DND-41 (cell line): ENCODE measurements at regions not wholly inside any gene's neighbourhood (a gene's known extent, or its start where the extent isn't known, plus 50 kb on each side); places are given as distances from the start of the nearest gene placed in this dataset.
A peak's percentile ranks its signal among the peaks of the same experiment; 100 is the strongest.

ENCODE experiments used
- ATAC-seq: fragments of 200-7000 bp; cut with Tn5 transposase; 3 replicates; pipeline ENCODE4 v1.9.1; 2021; ENCODE audit warnings: low read depth; ENCODE audit not compliant: insufficient read depth
- DNase-seq: peaks from one replicate; pipeline ENCODE4 v3.0.0-alpha.2; 2020
- H2AFZ ChIP-seq: 2 replicates; pipeline ENCODE4 v1.6.0; 2012; ENCODE audit warnings: low read depth, low read length
- H3K27ac ChIP-seq: 2 replicates; pipeline ENCODE4 v1.5.1; 2012; ENCODE audit warnings: low read length, inconsistent platforms
- H3K27me3 ChIP-seq: fragments of 200-600 bp; sonication (generic); 2 replicates; pipeline ENCODE4 v1.6.0; 2012; ENCODE audit warnings: low read length, mild to moderate bottlenecking, inconsistent platforms; ENCODE audit not compliant: insufficient read depth, poor library complexity
- H3K36me3 ChIP-seq: 2 replicates; pipeline ENCODE4 v1.5.1; 2012; ENCODE audit warnings: low read length, inconsistent platforms; ENCODE audit not compliant: insufficient read depth
- H3K4me1 ChIP-seq: 2 replicates; pipeline ENCODE4 v1.5.1; 2012; ENCODE audit warnings: mild to moderate bottlenecking, low read length; ENCODE audit not compliant: insufficient read depth
- H3K4me2 ChIP-seq: 2 replicates; pipeline ENCODE4 v1.6.0; 2012; ENCODE audit warnings: mild to moderate bottlenecking, moderate library complexity, low read length, inconsistent platforms; ENCODE audit not compliant: insufficient read depth
- H3K4me3 ChIP-seq, 2 experiments: fragments of 200-600 bp in 1 of 2; shearing (Covaris generic) in 1 of 2; 2 replicates each; pipeline ENCODE4 v1.5.1; 2012 to 2016; ENCODE audit warnings: inconsistent platforms in 2 of 2, low read length in 2 of 2, mild to moderate bottlenecking in 2 of 2, low read depth in 1 of 2, moderate library complexity in 1 of 2
- H3K79me2 ChIP-seq: 2 replicates; pipeline ENCODE4 v1.6.0; 2012; ENCODE audit warnings: low read length, inconsistent platforms; ENCODE audit not compliant: insufficient read depth
- H3K9ac ChIP-seq: 2 replicates; pipeline ENCODE4 v1.6.0; 2012; ENCODE audit warnings: low read depth, mild to moderate bottlenecking, inconsistent platforms, low read length, moderate library complexity
- H3K9me3 ChIP-seq: 2 replicates; pipeline ENCODE4 v1.5.1; 2012; ENCODE audit warnings: low read length, moderate library complexity, mild to moderate bottlenecking, inconsistent platforms; ENCODE audit not compliant: insufficient read depth, severe bottlenecking
- H4K20me1 ChIP-seq: 2 replicates; pipeline ENCODE4 v1.6.0; 2012; ENCODE audit warnings: low read length; ENCODE audit not compliant: insufficient read depth
- EZH2 ChIP-seq: IDR thresholded peaks from 3 replicates; pipeline ENCODE4 v1.6.1; 2012; ENCODE audit warnings: borderline replicate concordance, low read depth, mild to moderate bottlenecking, moderate library complexity, low read length, inconsistent platforms; ENCODE audit not compliant: severe bottlenecking
- TF ChIP-seq, protein P1 (sequence below): IDR thresholded peaks from 2 replicates; pipeline ENCODE4 v1.5.1; 2012; ENCODE audit warnings: borderline replicate concordance, low read length, moderate library complexity, mild to moderate bottlenecking; ENCODE audit not compliant: poor library complexity, severe bottlenecking; ENCODE audit errors: extremely low read depth

DNA sequence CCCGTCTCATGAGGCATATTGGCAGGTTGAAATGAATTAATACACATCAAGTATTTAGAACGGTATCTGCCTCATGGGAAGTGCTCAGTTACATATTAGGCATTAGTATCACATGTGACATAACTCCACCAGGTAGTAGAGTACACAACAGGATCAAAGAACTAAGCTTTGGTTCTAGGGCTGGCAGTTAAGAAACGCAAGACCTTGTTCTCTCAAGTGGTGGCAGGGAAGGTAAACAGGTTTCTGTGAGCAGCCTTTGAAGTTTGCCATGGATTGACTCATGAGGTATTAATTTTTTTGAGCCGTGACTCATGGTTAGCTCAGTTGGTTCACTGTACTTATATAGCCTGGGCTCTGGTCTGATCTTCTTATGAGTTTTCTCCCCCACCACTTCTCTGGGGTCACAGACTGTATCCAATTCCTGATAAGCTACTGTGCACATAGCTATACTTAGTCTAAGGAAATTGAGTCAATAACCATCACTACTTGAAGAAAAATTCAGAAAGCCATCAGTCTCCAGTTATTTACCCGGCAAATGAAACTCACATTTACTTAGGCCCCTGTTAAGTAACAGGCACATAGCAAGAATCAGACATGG lies 155.6 kb upstream of the STT3B start:
- Histone ChIP-seq H3K9ac (no peak overlapping the region), H3K4me2 (no peak overlapping the region), H4K20me1 (no peaks in the 10 kb centered on the region), H3K4me3 (no peak overlapping the region), H3K79me2 (no peaks in the 10 kb centered on the region), H3K36me3 (no peaks in the 10 kb centered on the region), H2AFZ (no peak overlapping the region), H3K27me3 (no peaks in the 10 kb centered on the region), H3K4me1 (peaks cover 19% of the 10 kb centered on the region), H3K9me3 (no peaks in the 10 kb centered on the region), H3K27ac (0 out of 2 replicates have a peak overlapping the region, but pooled peaks have one; percentile 15)
- peak; percentile 50 for DNase-seq
- ATAC-seq = peak; percentile 81
- TF ChIP-seq, protein P1, sequence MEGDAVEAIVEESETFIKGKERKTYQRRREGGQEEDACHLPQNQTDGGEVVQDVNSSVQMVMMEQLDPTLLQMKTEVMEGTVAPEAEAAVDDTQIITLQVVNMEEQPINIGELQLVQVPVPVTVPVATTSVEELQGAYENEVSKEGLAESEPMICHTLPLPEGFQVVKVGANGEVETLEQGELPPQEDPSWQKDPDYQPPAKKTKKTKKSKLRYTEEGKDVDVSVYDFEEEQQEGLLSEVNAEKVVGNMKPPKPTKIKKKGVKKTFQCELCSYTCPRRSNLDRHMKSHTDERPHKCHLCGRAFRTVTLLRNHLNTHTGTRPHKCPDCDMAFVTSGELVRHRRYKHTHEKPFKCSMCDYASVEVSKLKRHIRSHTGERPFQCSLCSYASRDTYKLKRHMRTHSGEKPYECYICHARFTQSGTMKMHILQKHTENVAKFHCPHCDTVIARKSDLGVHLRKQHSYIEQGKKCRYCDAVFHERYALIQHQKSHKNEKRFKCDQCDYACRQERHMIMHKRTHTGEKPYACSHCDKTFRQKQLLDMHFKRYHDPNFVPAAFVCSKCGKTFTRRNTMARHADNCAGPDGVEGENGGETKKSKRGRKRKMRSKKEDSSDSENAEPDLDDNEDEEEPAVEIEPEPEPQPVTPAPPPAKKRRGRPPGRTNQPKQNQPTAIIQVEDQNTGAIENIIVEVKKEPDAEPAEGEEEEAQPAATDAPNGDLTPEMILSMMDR = no peak
- TF ChIP-seq EZH2 = no peak

DNA sequence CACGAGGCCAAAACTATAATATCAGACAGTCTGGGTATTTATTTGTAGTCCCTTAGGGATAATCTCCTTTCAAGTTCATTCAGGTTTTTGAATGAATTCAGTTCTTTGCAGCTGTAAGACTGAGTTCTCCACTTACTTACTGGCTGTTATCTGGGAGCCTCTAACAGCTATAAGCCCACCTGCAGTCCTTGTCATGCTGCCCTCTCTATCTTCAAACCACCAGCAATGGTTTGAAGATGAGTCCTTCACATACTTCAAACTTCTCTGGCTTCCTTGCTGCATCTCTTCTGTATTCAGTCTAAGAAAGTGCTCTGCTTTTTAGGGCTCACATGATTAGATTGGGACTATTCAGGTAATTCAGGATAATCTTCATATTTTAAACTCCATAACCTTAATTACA lies 154.5 kb upstream of the STT3B start:
- Histone ChIP-seq H3K9ac (no peak overlapping the region), H3K27ac (peak overlapping the region; percentile 2; the same call in 1 of the 2 replicates), H3K9me3 (no peaks in the 10 kb centered on the region), H4K20me1 (no peaks in the 10 kb centered on the region), H3K27me3 (no peaks in the 10 kb centered on the region), H3K36me3 (no peaks in the 10 kb centered on the region), H3K4me2 (no peak overlapping the region), H2AFZ (peak overlapping the region; percentile 1; the same call in 1 of the 2 replicates), H3K4me1 (peaks cover 19% of the 10 kb centered on the region), H3K79me2 (no peaks in the 10 kb centered on the region), H3K4me3 (no peak overlapping the region)
- DNase-seq = peak; percentile 40
- TF ChIP-seq EZH2 = no peak
- TF ChIP-seq, protein P1 = no peak
- peak; percentile 82 for ATAC-seq

DNA sequence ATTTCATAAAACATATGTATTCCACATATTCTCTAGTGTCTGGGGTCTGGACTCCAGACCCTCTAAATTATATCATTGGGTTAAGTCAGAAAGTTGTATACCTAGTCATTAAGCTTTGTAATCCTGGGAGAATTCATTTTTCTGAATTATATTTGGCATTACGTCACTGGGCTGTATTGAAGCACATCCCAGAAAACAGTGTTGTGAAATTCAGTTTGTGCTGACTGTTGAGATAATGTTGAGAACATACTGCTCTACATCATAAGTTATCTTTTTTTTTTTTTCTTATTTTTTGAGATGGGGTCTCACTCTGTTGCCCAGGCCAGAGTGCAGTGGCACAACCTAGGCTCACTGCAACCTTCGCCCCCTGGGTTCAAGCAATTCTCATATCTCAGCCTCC lies 153.1 kb upstream of the STT3B start:
- peaks cover 19% of the 10 kb centered on the region for H3K4me1 ChIP-seq
- H3K27me3 ChIP-seq = no peaks in the 10 kb centered on the region
- no peak overlapping the region for H3K4me2 ChIP-seq
- H3K9me3 ChIP-seq = peaks cover 2% of the 10 kb centered on the region
- H3K79me2 ChIP-seq = no peaks in the 10 kb centered on the region
- no peaks in the 10 kb centered on the region for H3K36me3 ChIP-seq
- no peaks in the 10 kb centered on the region for H4K20me1 ChIP-seq
- no peak overlapping the region for H2AFZ ChIP-seq
- ATAC-seq (no peak), DNase-seq (no peak)
- no peak overlapping the region for H3K27ac ChIP-seq
- TF ChIP-seq, protein P1 = no peak
- TF ChIP-seq EZH2 = no peak
- H3K9ac ChIP-seq = no peak overlapping the region
- H3K4me3 ChIP-seq = no peak overlapping the region
